SK-N-SH treated with all-trans-retinoic acid at 6 μM for 48 hours (cell line): ENCODE measurements at regions not wholly inside any gene's neighbourhood (a gene's known extent, or its start where the extent isn't known, plus 50 kb on each side); places are given as distances from the start of the nearest gene placed in this dataset.

ENCODE experiments used
- CSDC2 ChIP-seq: fragments of 250-450 bp; sonication (Bioruptor Pico); IDR thresholded peaks from 2 replicates; pipeline ENCODE4 v1.5.0; 2020; ENCODE audit warnings: mild to moderate bottlenecking, moderate library complexity
- OSR1 ChIP-seq: fragments of 250-450 bp; sonication (Bioruptor Pico); IDR thresholded peaks from 2 replicates; pipeline ENCODE4 v1.8.0; 2022; ENCODE audit warnings: moderate library complexity, mild to moderate bottlenecking, inconsistent platforms
- ZC3H10 ChIP-seq: fragments of 250-450 bp; sonication (Bioruptor Pico); IDR thresholded peaks from 2 replicates; pipeline ENCODE4 v1.5.1; 2021; ENCODE audit warnings: mild to moderate bottlenecking, moderate library complexity
- TF ChIP-seq, protein P1 (sequence below): fragments of 250-450 bp; sonication (Bioruptor Pico); IDR thresholded peaks from 2 replicates; pipeline ENCODE4 v1.8.0; 2020; ENCODE audit warnings: mild to moderate bottlenecking, moderate library complexity, borderline replicate concordance
- TF ChIP-seq, protein P2 (sequence below): fragments of 250-450 bp; sonication (Bioruptor Pico); IDR thresholded peaks from 2 replicates; pipeline ENCODE4 v1.5.1; 2021; ENCODE audit warnings: mild to moderate bottlenecking, moderate library complexity

DNA sequence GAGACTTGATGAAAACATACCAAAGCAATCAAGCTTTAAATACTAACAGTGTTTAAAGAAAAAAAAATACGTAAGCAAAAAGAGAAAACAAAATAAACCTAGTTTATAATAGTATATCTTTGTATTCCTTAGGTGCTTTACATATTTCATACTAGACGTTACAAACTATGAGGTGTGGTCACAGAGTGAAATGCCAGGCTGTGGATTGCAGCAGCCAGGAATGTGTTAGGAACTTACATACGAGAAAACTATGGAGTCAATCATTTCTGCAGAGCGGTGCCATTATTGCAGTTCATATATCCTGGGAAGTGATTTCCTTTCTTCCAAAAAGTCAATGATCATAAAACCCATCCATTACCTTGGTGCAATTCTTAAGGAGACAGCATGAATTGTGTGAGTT lies 443.6 kb upstream of the GRAMD2B start:
- TF ChIP-seq OSR1 = no peak
- no peak for TF ChIP-seq ZC3H10 (CRISPR knock-in tag)
- TF ChIP-seq, protein P1, sequence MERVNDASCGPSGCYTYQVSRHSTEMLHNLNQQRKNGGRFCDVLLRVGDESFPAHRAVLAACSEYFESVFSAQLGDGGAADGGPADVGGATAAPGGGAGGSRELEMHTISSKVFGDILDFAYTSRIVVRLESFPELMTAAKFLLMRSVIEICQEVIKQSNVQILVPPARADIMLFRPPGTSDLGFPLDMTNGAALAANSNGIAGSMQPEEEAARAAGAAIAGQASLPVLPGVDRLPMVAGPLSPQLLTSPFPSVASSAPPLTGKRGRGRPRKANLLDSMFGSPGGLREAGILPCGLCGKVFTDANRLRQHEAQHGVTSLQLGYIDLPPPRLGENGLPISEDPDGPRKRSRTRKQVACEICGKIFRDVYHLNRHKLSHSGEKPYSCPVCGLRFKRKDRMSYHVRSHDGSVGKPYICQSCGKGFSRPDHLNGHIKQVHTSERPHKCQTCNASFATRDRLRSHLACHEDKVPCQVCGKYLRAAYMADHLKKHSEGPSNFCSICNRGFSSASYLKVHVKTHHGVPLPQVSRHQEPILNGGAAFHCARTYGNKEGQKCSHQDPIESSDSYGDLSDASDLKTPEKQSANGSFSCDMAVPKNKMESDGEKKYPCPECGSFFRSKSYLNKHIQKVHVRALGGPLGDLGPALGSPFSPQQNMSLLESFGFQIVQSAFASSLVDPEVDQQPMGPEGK (CRISPR knock-in tag) = no peak
- TF ChIP-seq CSDC2 (CRISPR knock-in tag) = no peak
- TF ChIP-seq, protein P2, sequence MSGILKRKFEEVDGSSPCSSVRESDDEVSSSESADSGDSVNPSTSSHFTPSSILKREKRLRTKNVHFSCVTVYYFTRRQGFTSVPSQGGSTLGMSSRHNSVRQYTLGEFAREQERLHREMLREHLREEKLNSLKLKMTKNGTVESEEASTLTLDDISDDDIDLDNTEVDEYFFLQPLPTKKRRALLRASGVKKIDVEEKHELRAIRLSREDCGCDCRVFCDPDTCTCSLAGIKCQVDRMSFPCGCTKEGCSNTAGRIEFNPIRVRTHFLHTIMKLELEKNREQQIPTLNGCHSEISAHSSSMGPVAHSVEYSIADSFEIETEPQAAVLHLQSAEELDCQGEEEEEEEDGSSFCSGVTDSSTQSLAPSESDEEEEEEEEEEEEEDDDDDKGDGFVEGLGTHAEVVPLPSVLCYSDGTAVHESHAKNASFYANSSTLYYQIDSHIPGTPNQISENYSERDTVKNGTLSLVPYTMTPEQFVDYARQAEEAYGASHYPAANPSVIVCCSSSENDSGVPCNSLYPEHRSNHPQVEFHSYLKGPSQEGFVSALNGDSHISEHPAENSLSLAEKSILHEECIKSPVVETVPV (CRISPR knock-in tag) = no peak
